SU-DHL-6 (cell line): ENCODE measurements at regions not wholly inside any gene's neighbourhood (a gene's known extent, or its start where the extent isn't known, plus 50 kb on each side); places are given as distances from the start of the nearest gene placed in this dataset.

Experiments used
- EZH2phosphoT487 ChIP-seq: fragments of 200-600 bp; sonication (generic), shearing (Covaris generic); conservative IDR thresholded peaks from 2 replicates; pipeline ENCODE4 v1.6.1; 2018; ENCODE audit warnings: mild to moderate bottlenecking, antibody characterized with exemption, low read length, moderate library complexity, mixed read lengths
- TF ChIP-seq, protein P1 (sequence below): fragments of 200-600 bp; sonication (generic); IDR thresholded peaks from one replicate; pipeline ENCODE4 v1.5.1; 2017; ENCODE audit warnings: antibody characterized with exemption, mild to moderate bottlenecking, low read length, moderate library complexity; ENCODE audit not compliant: insufficient read depth, poor library complexity, severe bottlenecking

DNA sequence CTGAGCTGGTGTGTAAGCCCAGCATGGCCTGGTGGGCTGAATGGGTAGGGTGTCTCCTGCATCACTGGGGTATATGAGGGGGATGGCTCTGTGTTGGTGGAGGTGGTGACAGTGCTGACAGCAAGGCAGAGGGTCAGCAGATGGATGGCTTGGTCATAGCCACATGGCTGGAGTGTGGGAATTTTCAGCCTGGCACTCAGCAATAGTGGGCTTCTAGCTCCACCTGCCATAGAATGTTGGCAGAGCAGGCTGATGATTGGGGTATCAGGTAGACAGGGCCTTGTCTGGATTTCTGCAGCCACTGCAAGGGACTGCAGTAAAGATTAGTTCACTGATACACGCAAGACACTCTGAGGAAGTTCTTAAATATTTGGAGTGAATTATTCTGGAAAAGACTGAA is 137.5 kb upstream of the BACH2 start:
- TF ChIP-seq, protein P1, sequence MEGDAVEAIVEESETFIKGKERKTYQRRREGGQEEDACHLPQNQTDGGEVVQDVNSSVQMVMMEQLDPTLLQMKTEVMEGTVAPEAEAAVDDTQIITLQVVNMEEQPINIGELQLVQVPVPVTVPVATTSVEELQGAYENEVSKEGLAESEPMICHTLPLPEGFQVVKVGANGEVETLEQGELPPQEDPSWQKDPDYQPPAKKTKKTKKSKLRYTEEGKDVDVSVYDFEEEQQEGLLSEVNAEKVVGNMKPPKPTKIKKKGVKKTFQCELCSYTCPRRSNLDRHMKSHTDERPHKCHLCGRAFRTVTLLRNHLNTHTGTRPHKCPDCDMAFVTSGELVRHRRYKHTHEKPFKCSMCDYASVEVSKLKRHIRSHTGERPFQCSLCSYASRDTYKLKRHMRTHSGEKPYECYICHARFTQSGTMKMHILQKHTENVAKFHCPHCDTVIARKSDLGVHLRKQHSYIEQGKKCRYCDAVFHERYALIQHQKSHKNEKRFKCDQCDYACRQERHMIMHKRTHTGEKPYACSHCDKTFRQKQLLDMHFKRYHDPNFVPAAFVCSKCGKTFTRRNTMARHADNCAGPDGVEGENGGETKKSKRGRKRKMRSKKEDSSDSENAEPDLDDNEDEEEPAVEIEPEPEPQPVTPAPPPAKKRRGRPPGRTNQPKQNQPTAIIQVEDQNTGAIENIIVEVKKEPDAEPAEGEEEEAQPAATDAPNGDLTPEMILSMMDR: no peak
- TF ChIP-seq EZH2phosphoT487: no peak
